Heart left ventricle (tissue), 13 donors: ENCODE measurements at regions not wholly inside any gene's neighbourhood (a gene's known extent, or its start where the extent isn't known, plus 50 kb on each side); places are given as distances from the start of the nearest gene placed in this dataset.

ENCODE experiments used
- POLR2A ChIP-seq, 2 donors: fragments of 450-650 bp; IDR thresholded peaks; one replicate each; pipeline ENCODE4 v1.6.1; 2017; ENCODE audit warnings: antibody characterized with exemption in 2 of 2, mild to moderate bottlenecking in 2 of 2, moderate library complexity in 2 of 2
- TF ChIP-seq, protein P1 (sequence below), 12 donors: fragments of 200-600 bp; sonication (generic) in 4 of 12; IDR thresholded peaks; one replicate each; pipeline versions ENCODE4 v1.5.0 to v1.8.0; 2018 to 2022; ENCODE audit warnings: antibody characterized with exemption in 12 of 12, mild to moderate bottlenecking in 5 of 12
- donor health status: ischemic (EF 13 %, LVEDD 7.1; RV severe dilation, severe dysfunction).
- donor health status: DM: no; HTN: yes; CAD: no.
- donor health status: DM: no; HTN: no; CAD: no.
- donor health status: ischemic (EF 25% LVEDD 6.9; RV normal size, moderate dysfunction).
- donor health status: ischemic (EF 25% LVEDD 5.7; RV mildly dilated, moderate dysfunction).
- donor health status: ischemic (EF 35%, LVEDD 5.7; RV mildly dilated, moderate dysfunction).
- donor health status: nonischemic (EF 11% LVEDD 7.7; RV severe dilation, severe dysfunction).
- donor health status: DM: yes; HTN: yes; CAD: no.
- donor health status: PGD.
- donor health status: ischemic (EF 29% LVEDD 5.4; RV normal size, mild dysfunction).
- donor health status: nonischemic (EF 23%, LVEDD 6.1; RV moderate dilation, normal function).

DNA sequence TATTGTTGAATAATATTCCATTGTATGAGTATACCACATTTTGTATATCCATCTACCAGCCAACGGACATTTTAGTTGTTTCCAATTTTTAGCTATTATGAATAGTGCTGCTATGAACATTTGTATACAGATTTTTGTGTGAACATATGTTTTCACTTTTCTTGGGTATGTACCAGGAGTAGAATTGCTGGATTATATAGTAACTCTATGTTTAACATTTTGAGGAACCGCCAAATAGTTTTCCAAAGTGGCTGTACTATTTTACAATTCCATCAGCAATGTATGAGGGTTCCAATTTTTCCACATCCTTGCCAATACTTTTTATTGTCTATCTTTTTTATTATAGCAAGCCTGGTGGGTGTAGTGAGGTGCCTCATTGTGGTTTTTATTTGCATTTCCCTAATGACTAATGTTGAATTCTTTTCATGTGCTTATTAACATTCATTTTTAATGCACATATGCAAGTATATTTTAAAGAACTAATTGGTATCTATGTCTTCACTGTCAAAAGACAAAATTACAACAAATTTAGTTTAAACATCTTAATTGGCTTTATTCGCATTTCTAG is 77.5 kb upstream of the PIAS1 start:
- TF ChIP-seq POLR2A (IDR thresholded peaks at IDR 0.05), result no peak
- TF ChIP-seq, protein P1, sequence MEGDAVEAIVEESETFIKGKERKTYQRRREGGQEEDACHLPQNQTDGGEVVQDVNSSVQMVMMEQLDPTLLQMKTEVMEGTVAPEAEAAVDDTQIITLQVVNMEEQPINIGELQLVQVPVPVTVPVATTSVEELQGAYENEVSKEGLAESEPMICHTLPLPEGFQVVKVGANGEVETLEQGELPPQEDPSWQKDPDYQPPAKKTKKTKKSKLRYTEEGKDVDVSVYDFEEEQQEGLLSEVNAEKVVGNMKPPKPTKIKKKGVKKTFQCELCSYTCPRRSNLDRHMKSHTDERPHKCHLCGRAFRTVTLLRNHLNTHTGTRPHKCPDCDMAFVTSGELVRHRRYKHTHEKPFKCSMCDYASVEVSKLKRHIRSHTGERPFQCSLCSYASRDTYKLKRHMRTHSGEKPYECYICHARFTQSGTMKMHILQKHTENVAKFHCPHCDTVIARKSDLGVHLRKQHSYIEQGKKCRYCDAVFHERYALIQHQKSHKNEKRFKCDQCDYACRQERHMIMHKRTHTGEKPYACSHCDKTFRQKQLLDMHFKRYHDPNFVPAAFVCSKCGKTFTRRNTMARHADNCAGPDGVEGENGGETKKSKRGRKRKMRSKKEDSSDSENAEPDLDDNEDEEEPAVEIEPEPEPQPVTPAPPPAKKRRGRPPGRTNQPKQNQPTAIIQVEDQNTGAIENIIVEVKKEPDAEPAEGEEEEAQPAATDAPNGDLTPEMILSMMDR (IDR thresholded peaks at IDR 0.05), result no peak
